HepG2 (cell line): ENCODE measurements at regions not wholly inside any gene's neighbourhood (a gene's known extent, or its start where the extent isn't known, plus 50 kb on each side); places are given as distances from the start of the nearest gene placed in this dataset.

ENCODE experiments used
- ARNT2 ChIP-seq: sonication (generic); formaldehyde crosslinking; IDR thresholded peaks from 2 replicates; pipeline ENCODE4 v1.8.0; 2022; ENCODE audit warnings: mild to moderate bottlenecking, low read depth, missing genetic modification reagents, moderate library complexity
- EZH2 ChIP-seq: conservative IDR thresholded peaks from 2 replicates; pipeline ENCODE4 v1.6.1; 2012; ENCODE audit warnings: mild to moderate bottlenecking, low read depth, low read length, moderate library complexity
- FOXJ3 ChIP-seq: sonication (generic); formaldehyde crosslinking; IDR thresholded peaks from 2 replicates; pipeline ENCODE4 v1.4.0; 2020; ENCODE audit warnings: missing genetic modification reagents, mild to moderate bottlenecking, borderline replicate concordance
- NR2F6 ChIP-seq, 2 experiments: IDR thresholded peaks; 2 replicates each; pipeline ENCODE4 v1.6.1; 2016; ENCODE audit warnings: antibody characterized with exemption in 1 of 2, mild to moderate bottlenecking in 1 of 2
- POGZ ChIP-seq: sonication (generic); formaldehyde crosslinking; IDR thresholded peaks from 2 replicates; pipeline ENCODE4 v1.4.0; 2020; ENCODE audit warnings: mild to moderate bottlenecking, missing genetic modification reagents
- TCF7L2 ChIP-seq: IDR thresholded peaks from 2 replicates; pipeline ENCODE4 v1.6.1; 2011; ENCODE audit warnings: mild to moderate bottlenecking, low read depth, low read length, moderate library complexity
- TOE1 ChIP-seq: sonication (generic); formaldehyde crosslinking; IDR thresholded peaks from 2 replicates; pipeline ENCODE4 v1.4.0; 2020; ENCODE audit warnings: mild to moderate bottlenecking, missing genetic modification reagents
- TOPORS ChIP-seq: sonication (generic); formaldehyde crosslinking; IDR thresholded peaks from 2 replicates; pipeline ENCODE4 v1.8.0; 2023; ENCODE audit warnings: mild to moderate bottlenecking, missing genetic modification reagents
- ZNF3 ChIP-seq: IDR thresholded peaks from 2 replicates; pipeline ENCODE4 v1.7.0; 2017; ENCODE audit warnings: inconsistent platforms
- ZNF768 ChIP-seq: sonication (generic); formaldehyde crosslinking; IDR thresholded peaks from 2 replicates; pipeline ENCODE4 v1.4.0; 2020; ENCODE audit warnings: missing genetic modification reagents
- TF ChIP-seq, protein P1 (sequence below): sonication (generic); formaldehyde crosslinking; IDR thresholded peaks from 2 replicates; pipeline ENCODE4 v1.5.0; 2020; ENCODE audit warnings: mild to moderate bottlenecking, missing genetic modification reagents, moderate library complexity
- TF ChIP-seq, protein P2 (sequence below): sonication (generic); formaldehyde crosslinking; IDR thresholded peaks from 2 replicates; pipeline ENCODE4 v1.8.0; 2023; ENCODE audit warnings: mild to moderate bottlenecking, missing genetic modification reagents

DNA sequence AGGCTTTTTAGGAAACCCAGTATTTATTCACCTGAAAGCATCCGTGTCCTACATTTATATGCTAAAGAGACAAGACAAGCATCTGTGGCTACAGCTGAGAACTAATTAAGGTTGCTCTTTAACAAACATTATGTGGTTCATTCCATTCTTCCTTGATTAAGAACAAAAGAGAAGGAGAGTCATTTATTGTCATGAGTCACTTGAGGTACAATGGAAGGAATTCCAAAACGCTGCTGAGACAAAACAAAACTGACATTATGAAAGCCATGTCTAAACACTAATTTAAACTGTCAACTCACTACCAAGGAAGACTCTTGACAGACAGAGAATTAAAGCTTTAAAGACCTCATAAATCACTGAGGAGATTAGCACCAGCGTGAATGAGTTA, 214.4 kb downstream of the BMP4 start:
- TF ChIP-seq TOE1 (CRISPR knock-in tag) = no peak
- no peak for TF ChIP-seq EZH2
- no peak for TF ChIP-seq FOXJ3
- TF ChIP-seq ARNT2 = no peak
- TF ChIP-seq, protein P1, sequence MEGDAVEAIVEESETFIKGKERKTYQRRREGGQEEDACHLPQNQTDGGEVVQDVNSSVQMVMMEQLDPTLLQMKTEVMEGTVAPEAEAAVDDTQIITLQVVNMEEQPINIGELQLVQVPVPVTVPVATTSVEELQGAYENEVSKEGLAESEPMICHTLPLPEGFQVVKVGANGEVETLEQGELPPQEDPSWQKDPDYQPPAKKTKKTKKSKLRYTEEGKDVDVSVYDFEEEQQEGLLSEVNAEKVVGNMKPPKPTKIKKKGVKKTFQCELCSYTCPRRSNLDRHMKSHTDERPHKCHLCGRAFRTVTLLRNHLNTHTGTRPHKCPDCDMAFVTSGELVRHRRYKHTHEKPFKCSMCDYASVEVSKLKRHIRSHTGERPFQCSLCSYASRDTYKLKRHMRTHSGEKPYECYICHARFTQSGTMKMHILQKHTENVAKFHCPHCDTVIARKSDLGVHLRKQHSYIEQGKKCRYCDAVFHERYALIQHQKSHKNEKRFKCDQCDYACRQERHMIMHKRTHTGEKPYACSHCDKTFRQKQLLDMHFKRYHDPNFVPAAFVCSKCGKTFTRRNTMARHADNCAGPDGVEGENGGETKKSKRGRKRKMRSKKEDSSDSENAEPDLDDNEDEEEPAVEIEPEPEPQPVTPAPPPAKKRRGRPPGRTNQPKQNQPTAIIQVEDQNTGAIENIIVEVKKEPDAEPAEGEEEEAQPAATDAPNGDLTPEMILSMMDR (CRISPR knock-in tag) = no peak
- no peak for TF ChIP-seq POGZ (CRISPR knock-in tag)
- TF ChIP-seq ZNF3 (CRISPR knock-in tag) = no peak
- TF ChIP-seq, protein P2, sequence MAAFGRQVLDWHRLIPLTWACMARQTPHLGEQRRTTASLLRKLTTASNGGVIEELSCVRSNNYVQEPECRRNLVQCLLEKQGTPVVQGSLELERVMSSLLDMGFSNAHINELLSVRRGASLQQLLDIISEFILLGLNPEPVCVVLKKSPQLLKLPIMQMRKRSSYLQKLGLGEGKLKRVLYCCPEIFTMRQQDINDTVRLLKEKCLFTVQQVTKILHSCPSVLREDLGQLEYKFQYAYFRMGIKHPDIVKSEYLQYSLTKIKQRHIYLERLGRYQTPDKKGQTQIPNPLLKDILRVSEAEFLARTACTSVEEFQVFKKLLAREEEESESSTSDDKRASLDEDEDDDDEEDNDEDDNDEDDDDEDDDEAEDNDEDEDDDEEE (CRISPR knock-in tag) = no peak
- TF ChIP-seq TCF7L2 = no peak
- no peak for TF ChIP-seq TOPORS (CRISPR knock-in tag)
- TF ChIP-seq ZNF768 = no peak
- no peak for TF ChIP-seq NR2F6 (IDR thresholded peaks at IDR 0.05)
- TF ChIP-seq NR2F6 (CRISPR knock-in tag; IDR thresholded peaks at IDR 0.05) = no peak
